ENCODE measurements at regions not wholly inside any gene's neighbourhood (a gene's known extent, or its start where the extent isn't known, plus 50 kb on each side); places are given as distances from the start of the nearest gene placed in this dataset.

DNA sequence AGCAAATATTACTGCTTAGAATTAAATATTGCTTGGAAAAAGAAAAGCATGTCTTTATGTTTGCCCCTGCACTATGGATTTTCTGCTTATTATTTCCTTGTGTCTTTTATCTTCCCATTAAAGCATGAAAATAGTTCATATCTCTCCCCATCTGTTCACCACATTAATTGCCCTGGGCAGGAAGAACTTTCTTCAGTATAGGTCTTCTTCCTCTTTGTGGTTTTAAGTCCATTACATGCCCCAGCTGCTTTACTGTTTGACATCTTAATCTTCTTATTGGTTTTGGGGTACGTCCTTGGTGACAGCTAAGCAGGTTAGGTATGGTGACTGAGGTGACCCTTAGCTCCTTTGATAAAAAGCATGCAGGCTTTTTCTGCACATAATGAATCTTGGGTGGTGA lies 157.3 kb downstream of the AASDH start:
- H3K23ac ChIP-seq (ENCODE audit: insufficient read length) = no peak overlapping the region
- ChIA-PET CTCF (ENCODE audit: partially characterized antibody) (interaction anchor here (0.9 kb wide), 1 partner anchor 29 kb away, joined by 3 read pairs; no protein-coding TSS in a partner anchor), POLR2A (ENCODE audit: partially characterized antibody) (no interaction called here)
- no peak overlapping the region for H3K18ac ChIP-seq (ENCODE audit: extremely low read depth, low read length)
- no peak overlapping the region for H3K4me3 ChIP-seq (ENCODE audit: extremely low read depth in 1 of 4, insufficient read depth in 2 of 4, low read depth in 3 of 4, low read length in 4 of 4)
- no peak overlapping the region for H2BK5ac ChIP-seq (ENCODE audit: low read depth, low read length)
- no peaks in the 10 kb centered on the region for H3K79me1 ChIP-seq (ENCODE audit: low read depth, low read length)
- H2BK12ac ChIP-seq (ENCODE audit: low read depth, low read length) = no peak overlapping the region
- no peak overlapping the region for H3K9ac ChIP-seq (replicated peaks in 1 of 4; ENCODE audit: extremely low read depth in 1 of 4, low read depth in 3 of 4, low read length in 3 of 4)
- H2AFZ ChIP-seq (ENCODE audit: low read length) = no peak overlapping the region
- no peaks in the 10 kb centered on the region for H3K79me2 ChIP-seq (ENCODE audit: control insufficient read depth in 1 of 2, insufficient read depth in 2 of 2, low read length in 2 of 2)
- H2BK120ac ChIP-seq (replicated peaks; ENCODE audit: low read depth, low read length) = no peak overlapping the region
- H4K91ac ChIP-seq (replicated peaks; ENCODE audit: insufficient read length, low read length) = no peak overlapping the region
- H4K5ac ChIP-seq (ENCODE audit: insufficient read length, low read depth, low read length) = no peak overlapping the region
- no peak overlapping the region for H3K4me2 ChIP-seq (ENCODE audit: insufficient read depth in 1 of 2, low read depth in 2 of 2, low read length in 2 of 2)
- DNase-seq (ENCODE audit: low read depth in 1 of 2, low spot score in 2 of 2) (no peak), FAIRE-seq (no peak)
- no peak overlapping the region for H2AK5ac ChIP-seq (ENCODE audit: low read depth, low read length)
- no peaks in the 10 kb centered on the region for H3K36me3 ChIP-seq (ENCODE audit: control insufficient read depth in 2 of 4, insufficient read depth in 4 of 4, low read length in 3 of 4)
- WGBS, 2 experiments (ENCODE audit: extremely low coverage in 1 of 2, insufficient coverage in 1 of 2, insufficient read length in 1 of 2, insufficient replicate concordance in 2 of 2, low coverage in 1 of 2, low lambda C conversion rate in 2 of 2, missing lambda C conversion rate in 1 of 2) = 32% methylated on average over 1 of the region's 1 CpG; no CpG with 5 or more reads in 1 of the 2 experiments
- H4K8ac ChIP-seq (ENCODE audit: extremely low read depth, insufficient read depth, low read length) = no peak overlapping the region
- H3K9me3 ChIP-seq (ENCODE audit: insufficient read depth in 2 of 2, low read depth in 1 of 2, low read length in 1 of 2) = peaks cover 2 to 3% of the 10 kb centered on the region in 2 experiments; a peak in 1 of 4 replicates
- H3K14ac ChIP-seq (ENCODE audit: insufficient read length) = no peak overlapping the region
- no peak overlapping the region for H2BK20ac ChIP-seq (ENCODE audit: low read length)
- H4K20me1 ChIP-seq (replicated peaks in 1 of 2; ENCODE audit: control insufficient read depth in 1 of 2, insufficient read depth in 2 of 2, low read length in 2 of 2) = no peaks in the 10 kb centered on the region
- H3K4ac ChIP-seq (replicated peaks; ENCODE audit: insufficient read length, low read depth, low read length) = no peak overlapping the region
- no peak overlapping the region for H3K27ac ChIP-seq (ENCODE audit: low read depth, low read length)
- H3K27me3 ChIP-seq (replicated peaks in 1 of 4; ENCODE audit: control insufficient read depth in 3 of 4, extremely low read depth in 1 of 4, insufficient read depth in 3 of 4, low read length in 3 of 4) = no peaks in the 10 kb centered on the region
- H3K23me2 ChIP-seq (ENCODE audit: low read depth, low read length) = no peaks in the 10 kb centered on the region; the same call in 1 of the 2 replicates
- peaks cover 0 to 10% (median 6%) of the 10 kb centered on the region in 4 experiments; a peak in 2 of 7 replicates for H3K4me1 ChIP-seq (replicated peaks in 1 of 4; ENCODE audit: control insufficient read depth in 3 of 4, insufficient read depth in 4 of 4, low read length in 3 of 4)
- no peak overlapping the region for H2BK15ac ChIP-seq (ENCODE audit: low read length)
- H3K56ac ChIP-seq (replicated peaks; ENCODE audit: insufficient read length, low read depth, low read length) = no peak overlapping the region
- TF ChIP-seq, protein P1, sequence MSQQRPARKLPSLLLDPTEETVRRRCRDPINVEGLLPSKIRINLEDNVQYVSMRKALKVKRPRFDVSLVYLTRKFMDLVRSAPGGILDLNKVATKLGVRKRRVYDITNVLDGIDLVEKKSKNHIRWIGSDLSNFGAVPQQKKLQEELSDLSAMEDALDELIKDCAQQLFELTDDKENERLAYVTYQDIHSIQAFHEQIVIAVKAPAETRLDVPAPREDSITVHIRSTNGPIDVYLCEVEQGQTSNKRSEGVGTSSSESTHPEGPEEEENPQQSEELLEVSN (IDR thresholded peaks at IDR 0.05) = no peak
- TF ChIP-seq NRF1 (IDR thresholded peaks at IDR 0.05; ENCODE audit: low read depth, low read length) (no peak), SIRT6 (IDR thresholded peaks at IDR 0.05; ENCODE audit: low read length) (no peak), NANOG (IDR thresholded peaks at IDR 0.05; ENCODE audit: insufficient read depth, low read depth, low read length, poor library complexity, severe bottlenecking) (no peak), TEAD4 (IDR thresholded peaks at IDR 0.05; ENCODE audit: low read depth, low read length) (no peak), SP2 (IDR thresholded peaks at IDR 0.05; ENCODE audit: low read length) (no peak), GTF2F1 (IDR thresholded peaks at IDR 0.05; ENCODE audit: borderline replicate concordance, low read depth, low read length) (no peak), TBP (IDR thresholded peaks at IDR 0.05; ENCODE audit: low read depth, low read length) (no peak), SIN3A (conservative IDR thresholded peaks at IDR 0.05 in 1 of 2, IDR thresholded peaks at IDR 0.05 in 1 of 2; ENCODE audit: low read depth in 1 of 2, low read length in 2 of 2) (no peak), RAD21 (IDR thresholded peaks at IDR 0.05 in 1 of 2, conservative IDR thresholded peaks at IDR 0.05 in 1 of 2; ENCODE audit: low read depth in 2 of 2, low read length in 2 of 2) (no peak)
- TF ChIP-seq, protein P2, sequence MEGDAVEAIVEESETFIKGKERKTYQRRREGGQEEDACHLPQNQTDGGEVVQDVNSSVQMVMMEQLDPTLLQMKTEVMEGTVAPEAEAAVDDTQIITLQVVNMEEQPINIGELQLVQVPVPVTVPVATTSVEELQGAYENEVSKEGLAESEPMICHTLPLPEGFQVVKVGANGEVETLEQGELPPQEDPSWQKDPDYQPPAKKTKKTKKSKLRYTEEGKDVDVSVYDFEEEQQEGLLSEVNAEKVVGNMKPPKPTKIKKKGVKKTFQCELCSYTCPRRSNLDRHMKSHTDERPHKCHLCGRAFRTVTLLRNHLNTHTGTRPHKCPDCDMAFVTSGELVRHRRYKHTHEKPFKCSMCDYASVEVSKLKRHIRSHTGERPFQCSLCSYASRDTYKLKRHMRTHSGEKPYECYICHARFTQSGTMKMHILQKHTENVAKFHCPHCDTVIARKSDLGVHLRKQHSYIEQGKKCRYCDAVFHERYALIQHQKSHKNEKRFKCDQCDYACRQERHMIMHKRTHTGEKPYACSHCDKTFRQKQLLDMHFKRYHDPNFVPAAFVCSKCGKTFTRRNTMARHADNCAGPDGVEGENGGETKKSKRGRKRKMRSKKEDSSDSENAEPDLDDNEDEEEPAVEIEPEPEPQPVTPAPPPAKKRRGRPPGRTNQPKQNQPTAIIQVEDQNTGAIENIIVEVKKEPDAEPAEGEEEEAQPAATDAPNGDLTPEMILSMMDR (IDR thresholded peaks at IDR 0.05; ENCODE audit: control extremely low read depth in 1 of 3, insufficient read depth in 1 of 3, low read depth in 1 of 3, low read length in 3 of 3) = no peak
